ENCODE measurements at regions not wholly inside any gene's neighbourhood (a gene's known extent, or its start where the extent isn't known, plus 50 kb on each side); places are given as distances from the start of the nearest gene placed in this dataset.

DNA sequence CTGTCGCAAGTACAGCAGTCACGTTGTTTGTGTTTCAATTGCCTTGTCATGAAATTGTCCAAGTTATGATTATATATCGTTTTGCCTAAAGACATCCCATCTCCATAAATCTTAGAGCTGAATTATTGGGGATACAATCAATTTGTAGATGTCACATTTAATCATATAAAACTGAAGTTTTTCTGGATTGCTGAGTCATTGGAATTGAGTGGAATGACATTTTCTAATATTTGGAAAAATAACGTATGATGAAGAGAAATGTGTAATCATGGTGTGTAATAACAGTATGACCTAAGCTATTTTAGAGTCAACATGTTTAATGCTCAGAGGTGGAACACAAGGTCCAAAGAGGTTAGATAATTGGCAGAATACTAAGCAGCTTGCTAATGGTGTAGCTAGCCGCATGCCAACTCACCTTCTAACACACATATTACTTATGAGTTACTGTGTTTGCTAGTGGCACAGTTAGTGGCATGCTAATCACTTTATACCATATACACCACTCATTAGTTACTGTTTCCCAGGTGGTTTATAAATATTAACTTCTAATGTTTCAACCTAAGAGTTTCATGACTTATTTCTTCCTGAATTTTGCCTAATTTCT is 473.1 kb upstream of the GRAMD2B start (continued):
- TF ChIP-seq, protein P1, sequence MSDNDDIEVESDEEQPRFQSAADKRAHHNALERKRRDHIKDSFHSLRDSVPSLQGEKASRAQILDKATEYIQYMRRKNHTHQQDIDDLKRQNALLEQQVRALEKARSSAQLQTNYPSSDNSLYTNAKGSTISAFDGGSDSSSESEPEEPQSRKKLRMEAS (IDR thresholded peaks at IDR 0.05): no peak
- TF ChIP-seq JUND (IDR thresholded peaks at IDR 0.05): no peak
- TF ChIP-seq FOXA2 (IDR thresholded peaks at IDR 0.05): no peak
- TF ChIP-seq RXRA (IDR thresholded peaks at IDR 0.05): no peak

DNA sequence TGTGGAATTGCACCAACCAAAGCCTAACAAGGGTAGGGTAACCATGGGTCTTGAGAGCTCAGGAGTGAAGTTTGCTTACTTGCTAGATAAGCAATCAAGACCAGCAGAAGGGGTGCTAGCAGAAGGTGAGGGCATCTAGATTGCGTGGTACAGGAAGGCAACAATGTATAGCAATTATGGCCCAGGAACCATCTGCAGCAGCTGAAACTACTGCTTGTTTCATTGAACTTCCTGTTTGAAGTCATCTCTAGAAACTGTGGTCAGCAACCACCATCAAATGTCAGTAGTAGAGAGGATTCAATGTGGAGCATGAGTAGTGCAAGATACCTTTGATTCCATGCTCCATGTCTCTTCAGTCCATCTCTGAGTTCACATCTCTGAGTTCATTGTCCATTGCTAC is 462.1 kb upstream of the GRAMD2B start:
- no peak overlapping the region for H3K9ac ChIP-seq (ENCODE audit: low read depth in 1 of 2, low read length in 2 of 2)
- H3K27me3 ChIP-seq (ENCODE audit: control insufficient read depth in 4 of 4, insufficient read depth in 4 of 4, low read length in 3 of 4): no peaks in the 10 kb centered on the region
- no peaks in the 10 kb centered on the region for H3K4me1 ChIP-seq (ENCODE audit: control insufficient read depth in 4 of 4, insufficient read depth in 4 of 4, low read length in 3 of 4)
- H3K27ac ChIP-seq (ENCODE audit: low read depth in 1 of 2, low read length in 2 of 2): no peak overlapping the region
- no peak for DNase-seq (ENCODE audit: low spot score)
- H3K36me3 ChIP-seq (ENCODE audit: control insufficient read depth in 4 of 4, insufficient read depth in 3 of 4, low read depth in 1 of 4, low read length in 3 of 4): no peaks in the 10 kb centered on the region
- 80% methylated on average over 1 of the region's 1 CpG for WGBS
- H3K9me3 ChIP-seq (ENCODE audit: control insufficient read depth in 4 of 4, low read length in 3 of 4): no peaks in the 10 kb centered on the region
- TF ChIP-seq EGR1 (IDR thresholded peaks at IDR 0.05; ENCODE audit: low read depth in 2 of 2) (no peak), JUND (IDR thresholded peaks at IDR 0.05) (no peak), TAF1 (conservative IDR thresholded peaks at IDR 0.05) (no peak), FOXA2 (IDR thresholded peaks at IDR 0.05) (no peak), RXRA (IDR thresholded peaks at IDR 0.05) (no peak)
- TF ChIP-seq, protein P2, sequence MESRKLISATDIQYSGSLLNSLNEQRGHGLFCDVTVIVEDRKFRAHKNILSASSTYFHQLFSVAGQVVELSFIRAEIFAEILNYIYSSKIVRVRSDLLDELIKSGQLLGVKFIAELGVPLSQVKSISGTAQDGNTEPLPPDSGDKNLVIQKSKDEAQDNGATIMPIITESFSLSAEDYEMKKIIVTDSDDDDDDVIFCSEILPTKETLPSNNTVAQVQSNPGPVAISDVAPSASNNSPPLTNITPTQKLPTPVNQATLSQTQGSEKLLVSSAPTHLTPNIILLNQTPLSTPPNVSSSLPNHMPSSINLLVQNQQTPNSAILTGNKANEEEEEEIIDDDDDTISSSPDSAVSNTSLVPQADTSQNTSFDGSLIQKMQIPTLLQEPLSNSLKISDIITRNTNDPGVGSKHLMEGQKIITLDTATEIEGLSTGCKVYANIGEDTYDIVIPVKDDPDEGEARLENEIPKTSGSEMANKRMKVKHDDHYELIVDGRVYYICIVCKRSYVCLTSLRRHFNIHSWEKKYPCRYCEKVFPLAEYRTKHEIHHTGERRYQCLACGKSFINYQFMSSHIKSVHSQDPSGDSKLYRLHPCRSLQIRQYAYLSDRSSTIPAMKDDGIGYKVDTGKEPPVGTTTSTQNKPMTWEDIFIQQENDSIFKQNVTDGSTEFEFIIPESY (IDR thresholded peaks at IDR 0.05): no peak
- TF ChIP-seq, protein P3, sequence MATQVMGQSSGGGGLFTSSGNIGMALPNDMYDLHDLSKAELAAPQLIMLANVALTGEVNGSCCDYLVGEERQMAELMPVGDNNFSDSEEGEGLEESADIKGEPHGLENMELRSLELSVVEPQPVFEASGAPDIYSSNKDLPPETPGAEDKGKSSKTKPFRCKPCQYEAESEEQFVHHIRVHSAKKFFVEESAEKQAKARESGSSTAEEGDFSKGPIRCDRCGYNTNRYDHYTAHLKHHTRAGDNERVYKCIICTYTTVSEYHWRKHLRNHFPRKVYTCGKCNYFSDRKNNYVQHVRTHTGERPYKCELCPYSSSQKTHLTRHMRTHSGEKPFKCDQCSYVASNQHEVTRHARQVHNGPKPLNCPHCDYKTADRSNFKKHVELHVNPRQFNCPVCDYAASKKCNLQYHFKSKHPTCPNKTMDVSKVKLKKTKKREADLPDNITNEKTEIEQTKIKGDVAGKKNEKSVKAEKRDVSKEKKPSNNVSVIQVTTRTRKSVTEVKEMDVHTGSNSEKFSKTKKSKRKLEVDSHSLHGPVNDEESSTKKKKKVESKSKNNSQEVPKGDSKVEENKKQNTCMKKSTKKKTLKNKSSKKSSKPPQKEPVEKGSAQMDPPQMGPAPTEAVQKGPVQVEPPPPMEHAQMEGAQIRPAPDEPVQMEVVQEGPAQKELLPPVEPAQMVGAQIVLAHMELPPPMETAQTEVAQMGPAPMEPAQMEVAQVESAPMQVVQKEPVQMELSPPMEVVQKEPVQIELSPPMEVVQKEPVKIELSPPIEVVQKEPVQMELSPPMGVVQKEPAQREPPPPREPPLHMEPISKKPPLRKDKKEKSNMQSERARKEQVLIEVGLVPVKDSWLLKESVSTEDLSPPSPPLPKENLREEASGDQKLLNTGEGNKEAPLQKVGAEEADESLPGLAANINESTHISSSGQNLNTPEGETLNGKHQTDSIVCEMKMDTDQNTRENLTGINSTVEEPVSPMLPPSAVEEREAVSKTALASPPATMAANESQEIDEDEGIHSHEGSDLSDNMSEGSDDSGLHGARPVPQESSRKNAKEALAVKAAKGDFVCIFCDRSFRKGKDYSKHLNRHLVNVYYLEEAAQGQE (IDR thresholded peaks at IDR 0.05): no peak
- TF ChIP-seq, protein P1 (IDR thresholded peaks at IDR 0.05): no peak
- TF ChIP-seq, protein P4, sequence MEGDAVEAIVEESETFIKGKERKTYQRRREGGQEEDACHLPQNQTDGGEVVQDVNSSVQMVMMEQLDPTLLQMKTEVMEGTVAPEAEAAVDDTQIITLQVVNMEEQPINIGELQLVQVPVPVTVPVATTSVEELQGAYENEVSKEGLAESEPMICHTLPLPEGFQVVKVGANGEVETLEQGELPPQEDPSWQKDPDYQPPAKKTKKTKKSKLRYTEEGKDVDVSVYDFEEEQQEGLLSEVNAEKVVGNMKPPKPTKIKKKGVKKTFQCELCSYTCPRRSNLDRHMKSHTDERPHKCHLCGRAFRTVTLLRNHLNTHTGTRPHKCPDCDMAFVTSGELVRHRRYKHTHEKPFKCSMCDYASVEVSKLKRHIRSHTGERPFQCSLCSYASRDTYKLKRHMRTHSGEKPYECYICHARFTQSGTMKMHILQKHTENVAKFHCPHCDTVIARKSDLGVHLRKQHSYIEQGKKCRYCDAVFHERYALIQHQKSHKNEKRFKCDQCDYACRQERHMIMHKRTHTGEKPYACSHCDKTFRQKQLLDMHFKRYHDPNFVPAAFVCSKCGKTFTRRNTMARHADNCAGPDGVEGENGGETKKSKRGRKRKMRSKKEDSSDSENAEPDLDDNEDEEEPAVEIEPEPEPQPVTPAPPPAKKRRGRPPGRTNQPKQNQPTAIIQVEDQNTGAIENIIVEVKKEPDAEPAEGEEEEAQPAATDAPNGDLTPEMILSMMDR (IDR thresholded peaks at IDR 0.05; ENCODE audit: low read depth, low read length, missing input control): no peak
- H3K4me3 ChIP-seq (ENCODE audit: low read depth in 1 of 3, low read length in 3 of 3): no peak overlapping the region

DNA sequence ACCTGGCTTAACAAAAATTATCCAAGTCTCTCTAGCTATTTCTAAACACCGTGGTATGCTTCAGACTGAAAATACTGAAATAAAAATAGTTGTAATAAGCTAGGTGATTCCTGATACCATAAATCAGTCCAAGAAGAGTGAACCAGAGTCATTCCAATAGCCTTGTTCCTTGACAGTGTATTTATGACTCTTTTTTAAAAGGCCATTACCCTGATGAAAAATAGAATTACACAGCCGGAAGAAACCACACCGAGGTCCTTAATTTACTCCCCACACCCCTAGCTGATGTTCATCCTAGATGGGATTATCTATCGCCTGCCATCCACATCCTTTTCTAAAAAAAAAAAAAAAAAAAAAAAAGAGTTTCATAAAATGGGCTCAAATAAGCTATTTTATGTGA is 457.6 kb upstream of the GRAMD2B start:
- H3K27ac ChIP-seq (ENCODE audit: low read depth in 1 of 2, low read length in 2 of 2): no peak overlapping the region
- no peaks in the 10 kb centered on the region for H3K4me1 ChIP-seq (ENCODE audit: control insufficient read depth in 4 of 4, insufficient read depth in 4 of 4, low read length in 3 of 4)
- WGBS: 92% methylated on average over 4 of the region's 4 CpGs
- no peak overlapping the region for H3K4me3 ChIP-seq (ENCODE audit: low read depth in 1 of 3, low read length in 3 of 3)
- no peaks in the 10 kb centered on the region for H3K9me3 ChIP-seq (ENCODE audit: control insufficient read depth in 4 of 4, low read length in 3 of 4)
- H3K9ac ChIP-seq (ENCODE audit: low read depth in 1 of 2, low read length in 2 of 2): no peak overlapping the region
- no peak for DNase-seq (ENCODE audit: low spot score)
- H3K36me3 ChIP-seq (ENCODE audit: control insufficient read depth in 4 of 4, insufficient read depth in 3 of 4, low read depth in 1 of 4, low read length in 3 of 4): no peaks in the 10 kb centered on the region
- no peaks in the 10 kb centered on the region for H3K27me3 ChIP-seq (ENCODE audit: control insufficient read depth in 4 of 4, insufficient read depth in 4 of 4, low read length in 3 of 4)
- TF ChIP-seq HNF4A (conservative IDR thresholded peaks at IDR 0.05): no peak
- TF ChIP-seq SP1 (IDR thresholded peaks at IDR 0.05): no peak
- TF ChIP-seq RAD21 (IDR thresholded peaks at IDR 0.05): no peak
- TF ChIP-seq FOXA2 (IDR thresholded peaks at IDR 0.05): no peak
- TF ChIP-seq TAF1 (conservative IDR thresholded peaks at IDR 0.05): no peak
- no peak for TF ChIP-seq RXRA (IDR thresholded peaks at IDR 0.05)
- TF ChIP-seq, protein P4 (IDR thresholded peaks at IDR 0.05; ENCODE audit: low read depth, low read length, missing input control): no peak
- no peak for TF ChIP-seq JUND (IDR thresholded peaks at IDR 0.05)
- no peak for TF ChIP-seq YY1 (IDR thresholded peaks at IDR 0.05)
- no peak for TF ChIP-seq FOXA1 (IDR thresholded peaks at IDR 0.05)
- no peak for TF ChIP-seq GABPA (IDR thresholded peaks at IDR 0.05 in 1 of 2, conservative IDR thresholded peaks at IDR 0.05 in 1 of 2)
- no peak for TF ChIP-seq NR2F2 (IDR thresholded peaks at IDR 0.05)
- TF ChIP-seq HNF4G (IDR thresholded peaks at IDR 0.05): no peak
- TF ChIP-seq, protein P5, sequence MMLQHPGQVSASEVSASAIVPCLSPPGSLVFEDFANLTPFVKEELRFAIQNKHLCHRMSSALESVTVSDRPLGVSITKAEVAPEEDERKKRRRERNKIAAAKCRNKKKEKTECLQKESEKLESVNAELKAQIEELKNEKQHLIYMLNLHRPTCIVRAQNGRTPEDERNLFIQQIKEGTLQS (IDR thresholded peaks at IDR 0.05): no peak

Measured in liver (tissue), 8 donors.